Brain microvascular endothelial cell (primary cell): ENCODE measurements at regions not wholly inside any gene's neighbourhood (a gene's known extent, or its start where the extent isn't known, plus 50 kb on each side); places are given as distances from the start of the nearest gene placed in this dataset.
"Not testable (repeated sequence)": the region's sequence is repeated elsewhere in the genome, so short reads cannot be mapped to it uniquely, and the experiment has no call there.

Experiments
- DNase-seq: peaks from one replicate; pipeline ENCODE4 v3.0.0-alpha.2; 2020
- H3K27ac ChIP-seq: fragments of 250-450 bp; sonication (Bioruptor Pico); 2 replicates; pipeline ENCODE4 v1.5.1; 2020; ENCODE audit warnings: mild to moderate bottlenecking, moderate library complexity
- H3K27me3 ChIP-seq: fragments of 250-450 bp; sonication (Bioruptor Pico); replicated peaks from 2 replicates; pipeline ENCODE4 v1.5.1; 2020; ENCODE audit warnings: mild to moderate bottlenecking
- H3K36me3 ChIP-seq: fragments of 250-450 bp; sonication (Bioruptor Pico); replicated peaks from 2 replicates; pipeline ENCODE4 v1.5.1; 2020; ENCODE audit warnings: mild to moderate bottlenecking
- H3K4me3 ChIP-seq: 2 replicates; pipeline ENCODE4 v1.5.1; 2011; ENCODE audit warnings: low read depth, mild to moderate bottlenecking, control low read depth, low read length, moderate library complexity
- CTCF ChIP-seq: IDR thresholded peaks from 2 replicates; pipeline ENCODE4 v1.5.1; 2011; ENCODE audit warnings: low read depth, mild to moderate bottlenecking, moderate library complexity, low read length, control low read depth, inconsistent platforms; ENCODE audit errors: missing control alignments
- in situ Hi-C: cut with HindIII; loops from 2 replicates; pipeline ENCODE4 v1.10.0; 2017; ENCODE audit warnings: low sequenced_read_pairs, low pct_ligation_motif_present

GRCh38 chr18:30683836-30684235 lies 358.7 kb downstream of the DSC3 start:
- no peak for TF ChIP-seq CTCF
- Histone ChIP-seq H3K27ac (no peak overlapping the region), H3K27me3 (no peaks in the 10 kb centered on the region), H3K4me3 (no peak overlapping the region), H3K36me3 (no peaks in the 10 kb centered on the region)
- no peak for DNase-seq
- in situ Hi-C loops, result no loop called here

- no peak for TF ChIP-seq CTCF
- Histone ChIP-seq H3K4me3 (no peak overlapping the region), H3K36me3 (no peaks in the 10 kb centered on the region), H3K27me3 (no peaks in the 10 kb centered on the region), H3K27ac (no peak overlapping the region)
- in situ Hi-C loops, result no loop called here
- DNase-seq, result no peak
Measured at GRCh38 chr18:30682672-30683071, 359.9 kb downstream of the DSC3 start.

- TF ChIP-seq CTCF, result no peak
- no peak for DNase-seq
- H3K36me3 ChIP-seq, result no peaks in the 10 kb centered on the region
- H3K4me3 ChIP-seq, result no peak overlapping the region
- in situ Hi-C loops, result no loop called here
- H3K27ac ChIP-seq, result no peak overlapping the region
- no peaks in the 10 kb centered on the region for H3K27me3 ChIP-seq
Measured at GRCh38 chr18:30679285-30679930, 363.1 kb downstream of the DSC3 start.

- H3K27me3 ChIP-seq, DNase-seq, H3K4me3 ChIP-seq, H3K36me3 ChIP-seq, H3K27ac ChIP-seq, in situ Hi-C loops: not testable (repeated sequence)
Measured at GRCh38 chr18:30677813-30678212, 364.7 kb downstream of the DSC3 start.

- Histone ChIP-seq H3K27ac (no peak overlapping the region), H3K27me3 (no peaks in the 10 kb centered on the region), H3K4me3 (no peak overlapping the region), H3K36me3 (no peaks in the 10 kb centered on the region)
- in situ Hi-C loops, result no loop called here
- no peak for TF ChIP-seq CTCF
- no peak for DNase-seq
Measured at GRCh38 chr18:30676053-30676480, 366.5 kb downstream of the DSC3 start.

- Histone ChIP-seq H3K27me3 (no peaks in the 10 kb centered on the region), H3K27ac (no peak overlapping the region), H3K36me3 (no peaks in the 10 kb centered on the region), H3K4me3 (no peak overlapping the region)
- no peak for DNase-seq
- in situ Hi-C loops, result no loop called here
- no peak for TF ChIP-seq CTCF
Measured at GRCh38 chr18:30675493-30675892, 367.0 kb downstream of the DSC3 start.
